ENCODE measurements at regions not wholly inside any gene's neighbourhood (a gene's known extent, or its start where the extent isn't known, plus 50 kb on each side); places are given as distances from the start of the nearest gene placed in this dataset.

DNA sequence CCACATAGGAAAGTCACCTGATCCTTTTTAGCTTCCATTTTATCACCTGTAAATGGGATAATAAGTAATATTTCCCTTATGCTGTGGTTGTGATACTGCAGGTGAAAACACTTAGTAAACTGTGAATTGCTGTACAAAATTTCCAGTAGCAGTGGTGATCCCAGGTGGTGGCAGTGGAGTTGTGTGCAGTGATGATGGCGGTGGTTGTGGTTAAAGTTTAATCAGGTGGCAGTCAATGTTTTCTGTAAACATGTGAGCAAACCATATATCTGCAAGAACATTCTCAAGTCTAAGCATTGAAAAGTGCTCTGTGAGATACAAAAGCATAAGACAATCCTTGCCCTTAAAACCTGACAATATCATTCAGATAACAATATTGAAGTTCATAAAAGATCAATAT is 480.2 kb downstream of the RASEF start:
- DNase-seq (ENCODE audit: low read depth in 2 of 2), result no peak

DNA sequence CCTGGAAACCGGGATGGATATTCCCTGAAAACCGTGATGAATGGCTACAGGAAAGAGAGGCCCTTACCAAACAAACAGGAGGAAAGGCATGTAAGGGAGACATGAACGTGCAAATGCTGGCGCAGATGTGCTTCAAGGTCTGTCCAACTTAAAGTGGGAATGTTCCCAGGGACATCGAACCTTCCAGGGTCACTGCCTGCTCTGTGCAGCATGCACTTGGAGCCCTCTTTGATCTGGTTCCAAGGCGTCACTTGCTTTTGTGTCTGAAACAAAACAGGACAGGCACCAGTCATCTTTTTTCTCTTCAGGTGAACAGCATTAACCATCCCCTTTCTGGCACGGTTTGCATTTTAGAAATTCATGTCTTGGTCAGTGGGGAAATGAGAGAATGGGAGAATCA is 479.4 kb downstream of the RASEF start:
- DNase-seq (ENCODE audit: low read depth in 2 of 2), result no peak

DNA sequence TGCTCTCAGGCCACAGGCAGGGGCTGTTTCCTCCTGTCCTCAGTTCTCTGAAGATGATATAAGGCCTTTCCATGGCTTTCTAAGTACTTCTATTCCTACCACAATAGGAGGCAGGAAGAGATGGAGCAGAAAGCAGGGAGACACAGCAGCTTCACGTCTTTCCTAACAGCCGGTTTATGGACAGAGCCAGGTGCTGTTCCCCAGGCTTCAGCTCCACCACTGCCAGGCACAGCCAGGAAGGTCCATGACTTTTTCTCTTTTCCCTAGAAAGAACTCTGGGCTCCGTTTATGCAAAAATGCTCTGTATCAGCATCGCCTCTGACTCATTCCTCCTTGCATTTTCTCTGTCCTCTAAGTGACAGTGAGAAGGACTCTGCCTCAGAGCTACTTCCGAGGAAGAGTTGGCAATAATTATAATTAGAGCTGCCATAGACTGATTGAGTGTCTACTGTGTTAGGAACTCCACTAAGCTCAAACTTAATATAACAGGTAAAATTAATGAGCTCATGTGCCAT is 478.5 kb downstream of the RASEF start:
- no peak for DNase-seq (ENCODE audit: low read depth in 2 of 2)

DNA sequence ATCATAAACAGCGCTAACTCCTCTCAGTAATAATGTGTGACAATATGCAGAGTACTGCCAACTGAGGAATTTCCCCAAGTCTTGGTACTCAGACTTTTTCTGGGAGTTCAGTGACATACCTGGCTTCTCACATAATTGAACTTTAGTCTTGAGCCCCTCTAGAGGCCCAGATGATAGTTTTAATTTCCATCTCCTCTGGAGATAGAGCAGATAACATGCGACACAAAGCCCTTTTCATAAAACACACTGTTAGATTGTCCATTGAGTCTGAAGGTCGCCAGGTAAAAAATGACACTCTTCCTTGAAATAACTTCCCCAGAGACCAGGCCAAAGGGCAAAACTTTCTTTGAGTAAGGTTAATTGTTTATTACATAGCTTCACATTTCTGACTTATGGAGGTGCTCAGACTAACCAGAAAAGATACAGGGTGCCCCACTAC is 476.0 kb downstream of the RASEF start:
- no peak for DNase-seq (ENCODE audit: low read depth in 2 of 2)

DNA sequence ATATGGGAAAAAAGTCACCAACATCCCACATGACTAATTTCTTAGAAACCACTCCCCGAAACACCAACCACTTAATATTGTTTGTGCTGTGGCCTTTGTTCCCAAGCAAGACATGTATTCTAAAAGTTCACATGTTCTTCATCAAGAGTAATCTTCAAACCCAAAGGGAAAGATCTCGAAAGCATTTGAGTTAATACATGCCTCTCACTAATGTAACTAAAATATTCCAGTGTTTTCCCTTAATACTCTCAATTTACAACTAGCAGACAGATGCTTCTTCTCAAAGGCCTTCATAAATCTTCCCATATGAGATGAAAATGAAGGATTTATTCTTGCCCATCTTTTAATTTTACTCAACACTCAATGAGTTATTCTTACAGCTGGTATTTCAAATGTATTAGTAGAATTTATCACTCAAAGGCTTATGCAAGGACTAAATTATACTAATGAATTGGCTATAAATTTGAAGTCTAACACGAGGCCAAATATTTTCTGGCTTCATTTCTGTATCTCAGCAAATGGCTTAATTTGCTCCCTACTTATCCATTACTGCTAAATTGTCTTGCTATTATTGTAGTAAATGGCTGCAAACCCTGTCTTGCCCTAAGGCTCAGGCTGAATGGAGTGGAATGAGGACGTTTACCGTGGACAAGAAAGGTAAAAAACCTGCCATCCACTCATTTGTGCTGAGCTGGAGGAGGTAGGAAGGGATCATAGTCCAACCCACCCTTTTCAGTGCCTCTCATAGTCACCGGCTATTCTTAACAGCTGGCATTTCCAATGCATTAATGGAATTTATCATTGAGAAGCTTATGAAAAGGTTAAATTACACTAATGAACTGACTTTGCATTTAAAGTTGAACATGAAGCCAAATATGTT is 474.4 kb downstream of the RASEF start:
- peak; percentile 36 to 38 for DNase-seq (ENCODE audit: low read depth in 2 of 2)

DNA sequence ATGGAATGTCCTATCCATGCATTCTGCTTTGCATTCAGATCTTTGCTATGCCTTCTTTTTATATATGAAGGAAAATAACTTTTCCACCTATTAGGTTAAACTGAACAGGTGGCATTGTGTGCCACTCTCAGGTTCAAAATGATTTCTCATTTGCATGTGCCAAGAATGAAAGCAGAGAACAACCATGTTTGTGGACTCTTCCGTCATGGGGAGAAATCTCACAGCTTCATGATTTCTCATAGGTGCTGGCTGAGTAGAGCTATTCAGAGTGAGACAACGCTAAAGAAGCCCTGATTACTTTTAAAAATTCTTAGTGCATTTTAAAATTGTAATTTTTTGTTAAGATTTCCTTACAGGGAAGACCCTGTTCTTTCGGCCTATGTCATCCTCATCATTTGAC is 472.1 kb downstream of the RASEF start:
- no peak for DNase-seq (ENCODE audit: low read depth in 2 of 2)

DNA sequence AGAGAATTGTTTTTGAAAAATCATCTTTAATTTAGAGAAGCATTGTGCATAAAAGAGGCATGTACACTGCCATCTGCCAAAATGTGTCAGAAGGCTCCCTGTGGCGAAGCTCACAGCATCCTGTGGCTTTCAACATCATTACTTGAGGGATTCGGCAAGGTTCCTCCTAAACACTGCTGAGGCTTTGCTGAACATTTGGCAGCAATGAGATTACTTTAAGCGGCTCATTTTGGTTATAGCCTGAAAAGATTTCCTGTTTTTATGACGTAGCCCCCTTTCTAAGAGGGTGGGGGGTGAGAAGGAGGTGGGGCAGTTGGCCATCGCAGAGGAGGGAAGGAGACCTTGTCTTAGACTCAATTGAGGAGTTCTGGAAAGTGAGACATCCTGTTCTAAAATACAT is 469.4 kb downstream of the RASEF start:
- DNase-seq (ENCODE audit: low read depth in 2 of 2), result peak in 1 of 2 experiments; percentile 10

DNA sequence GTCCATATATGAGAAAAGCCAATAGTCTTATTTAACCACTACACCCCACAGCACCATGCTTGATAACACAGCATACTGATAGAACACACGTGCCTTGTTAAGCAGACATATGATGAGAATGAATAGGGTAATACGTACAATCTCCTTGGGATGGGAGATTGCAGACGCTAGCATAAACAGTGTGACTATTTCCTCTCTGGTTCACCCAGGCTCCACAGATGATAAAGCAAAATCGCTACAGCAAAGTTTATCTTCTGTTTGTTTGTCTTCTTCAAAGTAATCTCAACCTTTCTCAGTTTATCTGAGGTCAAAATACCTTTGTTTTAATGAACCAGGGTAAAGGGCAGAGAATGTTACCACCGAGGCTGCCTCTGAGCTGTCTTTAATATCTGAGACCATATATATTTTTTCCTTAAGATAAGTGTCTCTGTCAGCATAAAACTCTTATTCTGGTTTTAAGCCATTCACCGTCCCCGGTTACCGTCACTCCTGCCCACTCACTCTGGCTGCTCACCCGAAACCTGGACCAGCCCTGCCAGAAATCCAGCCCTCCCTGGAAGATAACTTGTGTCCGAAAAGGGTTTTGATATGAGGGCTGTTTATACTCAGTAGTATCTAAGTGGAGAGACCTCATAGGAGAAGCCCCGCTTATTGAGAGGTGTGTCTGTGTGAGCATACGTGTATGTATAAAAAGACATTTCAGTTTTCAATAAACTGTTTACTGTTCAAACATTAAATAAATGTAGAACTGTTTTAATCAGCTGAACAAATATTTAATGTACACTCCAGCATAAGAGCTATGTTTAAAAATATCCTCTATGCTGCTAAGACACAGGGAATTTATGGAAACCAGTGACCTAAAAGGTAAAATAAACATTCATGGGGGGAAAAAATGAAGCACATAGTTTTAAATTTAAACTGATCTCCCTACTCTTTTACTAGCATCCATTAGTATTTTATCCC is 465.4 kb downstream of the RASEF start:
- DNase-seq (ENCODE audit: low read depth in 2 of 2), result no peak

DNA sequence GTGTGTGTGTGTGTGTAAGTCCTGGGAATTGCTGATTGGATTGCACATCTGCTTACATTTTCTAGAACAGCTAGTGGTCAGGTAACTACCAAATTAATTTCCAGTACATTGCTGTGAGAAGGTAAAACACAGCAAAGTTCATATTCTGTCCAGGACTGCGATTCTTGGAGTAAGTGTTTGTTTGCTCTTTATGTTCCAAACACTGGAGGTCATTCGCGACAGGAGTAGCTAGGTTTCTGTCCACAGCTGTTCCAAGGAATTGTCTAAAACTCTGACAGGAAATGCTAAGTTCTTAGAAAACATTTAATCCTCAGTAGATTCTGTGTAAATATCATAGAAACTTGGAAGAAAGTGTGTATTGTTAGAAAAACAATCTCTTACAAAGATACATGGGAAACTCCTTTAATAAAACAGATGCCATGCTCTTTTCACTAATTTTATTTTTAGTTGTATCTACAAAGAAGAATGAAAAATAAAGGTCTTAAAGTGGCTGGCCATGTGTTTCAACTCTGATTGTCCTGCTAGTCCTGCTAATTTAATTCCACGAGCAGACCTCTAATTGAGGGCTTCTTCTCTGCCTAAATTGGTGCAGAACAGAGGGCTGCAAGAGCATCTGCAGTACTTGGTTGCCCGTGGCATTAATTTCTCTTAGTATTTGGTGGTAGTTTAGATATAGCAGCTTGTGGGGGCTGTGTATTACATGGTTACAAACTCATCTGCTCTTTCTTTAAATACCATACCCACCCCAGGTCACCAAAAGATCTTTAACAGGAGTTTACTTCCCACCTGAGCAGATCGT is 464.5 kb downstream of the RASEF start:
- DNase-seq (ENCODE audit: low read depth in 2 of 2), result no peak

DNA sequence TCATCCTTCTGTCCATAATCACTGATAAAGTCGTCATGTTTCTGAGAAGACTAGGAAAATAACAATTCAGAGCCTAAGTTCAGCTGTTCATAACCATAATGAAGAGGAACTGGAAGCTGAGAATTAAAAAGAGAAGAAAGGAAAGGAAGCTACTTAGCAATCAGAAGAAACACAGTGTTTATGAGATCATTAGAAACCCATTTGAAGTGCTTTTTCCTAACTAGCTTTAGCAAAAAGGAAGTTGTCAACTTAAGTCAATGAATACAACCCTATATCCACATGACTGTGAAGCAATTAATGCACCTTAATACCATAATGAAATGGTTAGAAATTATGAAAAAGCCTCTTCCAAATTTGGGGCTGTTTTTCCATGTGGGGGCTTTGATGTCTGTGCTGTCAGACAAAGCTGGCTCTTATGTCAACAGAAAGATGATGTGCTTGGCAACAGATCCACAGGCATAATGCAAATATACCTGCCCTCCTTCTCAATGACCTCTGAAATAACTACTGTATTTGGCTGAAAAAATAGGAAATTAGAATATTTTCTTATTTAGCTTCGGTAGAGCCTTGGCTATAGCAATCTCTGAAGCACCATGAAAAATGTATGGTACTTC is 463.5 kb downstream of the RASEF start:
- DNase-seq (ENCODE audit: low read depth in 2 of 2), result no peak

DNA sequence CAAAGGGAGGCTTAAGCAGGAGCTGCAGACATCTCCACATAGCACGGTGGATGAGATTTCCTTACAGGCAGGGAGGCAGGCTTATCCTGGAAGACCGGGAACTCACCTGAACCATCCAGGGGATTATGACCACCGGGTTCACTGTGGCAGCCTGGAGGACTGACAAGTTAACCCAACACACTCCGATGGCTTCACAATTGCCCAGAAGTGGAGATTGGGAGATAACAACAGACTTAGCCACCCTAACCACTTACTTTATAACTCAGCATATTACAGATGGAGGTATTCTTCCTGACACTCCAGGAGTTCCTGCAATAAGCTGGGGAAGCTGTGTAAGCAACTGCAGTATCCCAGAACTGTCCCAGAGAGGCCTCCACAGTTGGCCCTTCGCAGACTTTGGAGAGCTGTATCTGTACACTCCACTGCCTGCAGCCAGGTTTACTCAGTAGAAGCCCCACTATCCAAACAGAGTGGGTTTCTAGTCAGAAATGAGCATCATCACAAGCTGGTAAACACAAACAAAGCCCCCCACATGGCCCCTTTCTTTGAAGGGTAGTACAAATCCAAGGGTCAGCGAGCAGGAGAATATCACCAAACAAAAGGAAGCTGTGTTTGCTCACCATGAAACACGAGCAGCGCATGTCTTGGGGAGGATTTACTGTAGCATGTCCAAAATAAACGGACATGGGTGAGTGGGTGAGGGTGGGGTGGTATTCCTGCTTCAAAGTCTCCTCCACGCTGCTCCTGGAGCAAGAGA is 462.2 kb downstream of the RASEF start:
- no peak for DNase-seq (ENCODE audit: low read depth in 2 of 2)

DNA sequence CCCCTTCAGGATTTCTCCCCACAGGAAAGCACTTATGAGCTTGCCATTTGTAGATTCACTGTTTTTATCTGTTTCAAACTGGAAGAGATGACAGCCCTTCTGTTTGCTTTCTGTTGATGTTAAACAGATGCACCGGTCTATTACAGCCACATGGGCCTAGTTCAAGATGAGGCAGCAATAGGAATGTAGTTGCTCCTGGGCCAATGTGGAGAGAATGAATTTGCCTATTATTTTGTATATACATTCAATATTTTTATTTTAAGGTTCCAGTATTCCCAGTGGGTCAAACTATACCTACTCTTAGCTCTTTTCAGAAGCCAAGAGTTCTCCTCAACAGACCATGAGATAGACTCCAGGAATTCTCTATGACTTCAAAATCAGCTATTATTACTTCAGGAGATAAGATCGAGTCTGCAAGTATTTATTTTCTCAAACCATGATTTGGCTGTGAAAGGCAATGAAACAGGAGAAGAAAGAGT is 461.6 kb downstream of the RASEF start:
- peak; percentile 35 to 48 for DNase-seq (ENCODE audit: low read depth in 2 of 2)

DNA sequence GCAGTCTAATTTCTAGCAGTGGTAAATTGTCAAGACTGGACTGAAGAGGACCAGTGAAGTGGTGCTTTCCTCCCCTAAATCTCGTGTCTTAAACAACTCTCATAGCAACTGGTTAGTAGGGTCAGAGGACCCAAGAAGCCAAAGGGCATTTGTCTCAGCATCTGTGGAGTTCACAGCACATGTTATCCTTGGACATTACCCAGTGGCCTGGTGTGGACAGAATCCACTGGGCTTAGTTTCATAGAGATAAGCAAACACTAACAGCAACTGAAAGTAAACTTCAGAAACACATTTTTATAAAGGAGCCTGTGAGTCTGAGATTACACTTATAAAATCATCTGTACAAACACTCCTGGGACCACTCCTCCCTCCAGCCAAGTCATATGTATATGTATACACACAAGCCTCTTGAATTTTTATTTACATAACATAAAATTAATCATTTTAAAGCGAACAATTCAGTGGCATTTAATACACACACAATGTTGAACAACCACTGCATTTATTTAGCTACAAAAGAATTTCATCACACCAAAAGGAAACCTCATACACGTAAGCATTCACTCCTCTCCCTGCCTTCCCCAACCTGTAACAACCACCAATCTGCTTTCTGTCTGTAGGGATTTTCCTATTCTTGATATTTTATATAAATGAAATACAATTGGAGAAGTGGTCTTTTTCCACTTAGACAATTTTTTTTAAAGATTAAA is 457.8 kb downstream of the RASEF start:
- DNase-seq (ENCODE audit: low read depth in 2 of 2), result no peak

DNA sequence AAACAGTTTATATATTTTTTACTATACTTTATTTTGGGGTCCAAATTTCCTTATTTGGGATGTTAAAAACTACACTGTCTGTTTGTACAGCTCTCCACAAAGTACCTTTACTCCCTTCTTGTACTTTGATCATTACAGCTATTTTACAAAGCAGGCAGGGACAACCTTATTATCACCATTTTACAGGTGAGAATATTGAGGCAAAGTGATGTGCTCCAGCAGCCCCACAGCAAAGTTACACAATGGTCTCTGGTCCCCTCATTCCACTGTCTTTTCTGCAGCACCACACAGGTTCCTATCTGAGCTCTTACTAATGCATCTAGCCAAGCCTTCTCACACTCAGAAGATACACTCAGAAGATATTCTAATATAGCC is 457.3 kb downstream of the RASEF start:
- DNase-seq (ENCODE audit: low read depth in 2 of 2), result no peak

DNA sequence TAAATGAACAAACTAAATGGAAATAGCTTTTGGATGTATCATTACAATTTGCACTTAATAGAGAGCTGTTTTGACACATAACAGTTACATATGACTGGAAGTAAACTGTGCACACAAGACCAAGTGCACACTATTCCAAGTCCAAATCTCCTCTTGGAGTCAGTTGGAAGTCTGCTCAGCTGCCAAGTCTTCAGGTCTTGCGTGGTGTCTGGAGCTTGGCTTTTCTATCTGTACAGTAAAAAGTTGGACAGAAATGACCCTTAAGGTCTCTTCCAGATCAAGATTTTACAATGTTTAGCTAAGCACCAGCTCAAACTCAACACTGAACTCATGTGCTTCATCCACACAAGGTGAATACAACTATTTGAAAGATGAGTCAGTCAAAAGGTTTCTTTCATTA is 456.9 kb downstream of the RASEF start:
- DNase-seq (ENCODE audit: low read depth in 2 of 2), result no peak

DNA sequence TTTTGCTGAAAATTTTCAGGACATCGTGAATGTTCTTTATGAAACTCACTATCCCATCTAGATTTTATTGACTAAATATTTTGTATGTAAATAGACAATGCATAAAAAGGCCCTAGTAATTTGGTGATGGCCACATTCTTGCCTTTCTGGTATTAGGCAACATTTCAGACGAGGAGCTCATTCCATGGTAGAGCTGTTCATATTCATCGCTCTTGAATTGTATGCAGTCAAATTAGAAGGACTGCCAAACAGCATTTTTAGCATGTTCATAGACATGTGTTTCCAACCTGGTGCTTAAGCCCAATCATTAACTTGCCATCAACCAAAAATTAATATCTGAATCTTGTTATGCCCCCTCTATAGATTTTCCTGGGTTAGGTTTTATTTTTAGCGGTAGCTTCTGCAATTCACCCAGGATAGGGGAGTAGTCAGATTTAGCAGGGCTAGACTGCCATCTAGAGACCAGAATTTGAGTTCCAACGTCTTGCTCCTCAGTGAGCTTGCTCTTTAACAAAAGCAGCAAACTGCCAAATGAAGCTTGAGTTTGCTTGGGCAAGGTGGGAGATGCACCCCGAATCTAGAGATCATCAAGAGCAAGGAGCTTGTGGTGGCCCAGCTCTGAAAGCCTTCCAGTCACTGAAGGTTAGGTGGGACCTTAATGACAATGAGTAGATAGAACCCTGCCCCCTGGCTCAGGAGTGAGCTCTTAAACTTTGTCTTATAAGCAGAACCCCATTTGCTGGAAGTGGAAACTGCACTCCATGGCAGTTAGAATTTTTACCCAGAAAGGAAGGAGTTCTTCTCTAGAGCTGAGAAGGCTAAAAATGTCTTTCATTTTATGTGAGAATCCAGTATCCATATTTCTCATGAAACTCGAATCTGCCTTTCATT is 456.2 kb downstream of the RASEF start:
- DNase-seq (ENCODE audit: low read depth in 2 of 2), result peak; percentile 49 to 57

DNA sequence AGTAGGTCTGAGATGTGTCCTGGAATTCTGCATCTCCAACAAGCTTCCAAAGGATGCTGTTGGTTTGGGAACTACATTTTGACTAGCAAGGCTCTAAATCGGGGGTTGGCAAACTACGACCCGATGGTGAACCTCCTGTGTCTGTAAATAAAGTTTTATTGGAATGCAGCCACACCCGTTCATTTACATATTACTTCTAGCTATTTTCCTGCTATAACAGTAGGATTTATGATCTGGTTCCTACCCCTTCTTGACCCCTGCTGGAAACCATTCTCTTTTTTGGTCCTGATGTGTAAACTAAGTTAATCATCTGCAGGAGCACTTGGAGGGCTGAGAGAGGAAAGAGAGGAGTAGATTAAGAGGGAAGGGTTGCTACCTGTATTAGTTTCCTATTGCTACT is 454.5 kb downstream of the RASEF start:
- DNase-seq (ENCODE audit: low read depth in 2 of 2), result no peak

DNA sequence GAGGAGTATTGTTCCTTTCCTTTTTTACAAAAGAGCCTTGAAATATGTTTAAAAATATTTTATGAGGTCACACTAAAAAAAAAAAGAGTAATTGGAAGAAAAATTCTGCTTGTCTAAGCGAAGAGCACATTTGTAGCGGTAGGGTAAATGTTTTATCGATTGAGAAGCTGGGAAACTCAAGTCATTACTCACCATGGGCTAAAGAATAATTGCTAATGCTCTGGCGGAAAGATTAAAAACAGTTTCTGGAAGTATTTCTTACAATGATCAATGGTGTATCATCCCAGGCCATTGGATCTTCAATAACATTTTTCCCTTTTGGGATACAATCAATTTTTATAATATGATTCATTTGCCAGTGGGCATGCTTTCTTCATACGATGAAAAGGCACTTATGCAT is 450.0 kb downstream of the RASEF start:
- DNase-seq (ENCODE audit: low read depth in 2 of 2), result no peak

DNA sequence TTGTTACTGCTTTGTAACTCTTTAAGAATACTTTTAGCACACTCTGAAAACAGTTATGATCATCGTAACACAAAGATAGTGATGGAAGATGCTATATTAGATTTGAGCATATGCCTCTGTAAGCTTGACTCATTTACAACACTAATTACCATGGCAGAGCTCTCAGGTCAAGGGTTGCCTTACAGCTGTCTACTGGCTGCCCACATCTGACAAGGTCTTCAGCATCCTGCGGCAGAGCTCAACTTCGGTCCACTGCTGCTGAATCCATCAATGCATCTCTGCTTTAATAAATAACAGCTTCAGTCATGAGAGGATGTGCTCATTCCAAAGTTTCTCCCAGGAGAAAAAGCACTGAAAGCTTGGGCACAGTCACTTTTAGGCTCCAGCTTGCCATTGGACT is 449.4 kb downstream of the RASEF start:
- DNase-seq (ENCODE audit: low read depth in 2 of 2), result no peak

All from fibroblast of skin of left quadriceps (primary cell).